Endothelial cell of umbilical vein (primary cell): ENCODE measurements at regions not wholly inside any gene's neighbourhood (a gene's known extent, or its start where the extent isn't known, plus 50 kb on each side); places are given as distances from the start of the nearest gene placed in this dataset.

Experiments used
- BruUV-seq: library from RNA; stranded (reverse); fragments of 400-500 nt; replicated peaks from 2 replicates; lab custom pipeline; 2021; lab: Mats Ljungman, UMichigan
- CTCF ChIA-PET: fragments of 300-600, 350-600 bp; sonication (Branson Sonifier 250); formaldehyde crosslinking; loops from one replicate; lab custom pipeline; 2021; ENCODE audit warnings: antibody characterized with exemption, inconsistent platforms; lab: Charles Lee
- POLR2A ChIA-PET: fragments of 300-600, 350-600 bp; sonication (Branson Sonifier 250); formaldehyde crosslinking; loops from one replicate; lab custom pipeline; 2021; ENCODE audit warnings: antibody characterized with exemption, inconsistent platforms; lab: Charles Lee
- DNase-seq: peaks from one replicate; pipeline ENCODE4 v3.0.0-alpha.2; 2011; ENCODE audit warnings: low read depth, low spot score
- FAIRE-seq: peaks from 2 replicates; lab custom pipeline; 2011; peaks lifted over from hg19 to GRCh38; lab: Jason Lieb, UNC
- H2AFZ ChIP-seq: 2 replicates; pipeline ENCODE4 v1.6.0; 2012; ENCODE audit warnings: low read depth, low read length, control low read depth, inconsistent platforms
- H3K27ac ChIP-seq: 2 replicates; pipeline ENCODE4 v1.5.1; 2011; ENCODE audit warnings: low read depth, mild to moderate bottlenecking, control low read depth, low read length, moderate library complexity; ENCODE audit not compliant: insufficient read depth
- H3K27me3 ChIP-seq, 2 experiments: 2 replicates each; pipeline versions ENCODE4 v1.6.0 to v1.6.1; 2011; ENCODE audit warnings: low read length in 2 of 2, mixed read lengths in 1 of 2; ENCODE audit not compliant: control insufficient read depth in 2 of 2, insufficient read depth in 2 of 2
- H3K36me3 ChIP-seq, 2 experiments: 2 replicates in 1 of 2; 3 replicates in 1 of 2; pipeline ENCODE4 v1.5.1; 2011; ENCODE audit warnings: low read length in 2 of 2, mild to moderate bottlenecking in 1 of 2, moderate library complexity in 1 of 2; ENCODE audit not compliant: control insufficient read depth in 2 of 2, insufficient read depth in 2 of 2; ENCODE audit errors: extremely low read depth in 1 of 2
- H3K4me1 ChIP-seq: 3 replicates; pipeline ENCODE4 v1.5.1; 2011; ENCODE audit warnings: mild to moderate bottlenecking, low read length; ENCODE audit not compliant: control insufficient read depth, insufficient read depth; ENCODE audit errors: extremely low read depth
- H3K4me2 ChIP-seq: 2 replicates; pipeline ENCODE4 v1.6.1; 2011; ENCODE audit warnings: low read length, control low read depth, mixed read lengths; ENCODE audit not compliant: insufficient read depth
- H3K4me3 ChIP-seq, 3 experiments: fragments of 200-600 bp in 1 of 3; sonication (generic), shearing (Covaris generic) in 1 of 3; replicated peaks in 1 of 3; 2 replicates each; pipeline ENCODE4 v1.5.1; 2011 to 2016; ENCODE audit warnings: control low read depth in 3 of 3, low read length in 3 of 3, mild to moderate bottlenecking in 2 of 3, inconsistent platforms in 1 of 3, low read depth in 1 of 3, moderate library complexity in 1 of 3; ENCODE audit not compliant: insufficient read depth in 1 of 3
- H3K79me2 ChIP-seq: 2 replicates; pipeline ENCODE4 v1.6.0; 2012; ENCODE audit warnings: low read length, inconsistent platforms; ENCODE audit not compliant: control insufficient read depth, insufficient read depth
- H3K9ac ChIP-seq: replicated peaks from 2 replicates; pipeline ENCODE3; 2011; ENCODE audit warnings: low read length, control low read depth; ENCODE audit not compliant: insufficient read depth; ENCODE audit errors: extremely low read depth
- H3K9me1 ChIP-seq: replicated peaks from 3 replicates; pipeline ENCODE4 v1.6.0; 2011; ENCODE audit warnings: mild to moderate bottlenecking, low read length; ENCODE audit not compliant: control insufficient read depth, insufficient read depth; ENCODE audit errors: extremely low read depth
- H3K9me3 ChIP-seq: replicated peaks from 2 replicates; pipeline ENCODE4 v1.5.1; 2012; ENCODE audit warnings: low read length, inconsistent platforms; ENCODE audit not compliant: control insufficient read depth, insufficient read depth
- H4K20me1 ChIP-seq: replicated peaks from 2 replicates; pipeline ENCODE3; 2011; ENCODE audit warnings: mild to moderate bottlenecking, low read length; ENCODE audit not compliant: control insufficient read depth, insufficient read depth; ENCODE audit errors: extremely low read depth
- CTCF ChIP-seq, 2 donors: IDR thresholded peaks; 1 replicate in 1 of 2; 2 replicates in 1 of 2; pipeline ENCODE4 v1.5.1; 2011; ENCODE audit warnings: low read length in 2 of 2, mild to moderate bottlenecking in 2 of 2, moderate library complexity in 2 of 2, control low read depth in 1 of 2, inconsistent platforms in 1 of 2, low read depth in 1 of 2; ENCODE audit not compliant: insufficient read depth in 1 of 2; ENCODE audit errors: extremely low read depth in 1 of 2
- EZH2 ChIP-seq: IDR thresholded peaks from 2 replicates; pipeline ENCODE4 v1.6.1; 2012; ENCODE audit warnings: borderline replicate concordance, low read depth, mild to moderate bottlenecking, moderate library complexity, low read length, inconsistent platforms; ENCODE audit not compliant: severe bottlenecking
- FOS ChIP-seq: IDR thresholded peaks from 2 replicates; pipeline ENCODE4 v1.6.1; 2011; ENCODE audit warnings: mild to moderate bottlenecking, low read length, moderate library complexity, borderline replicate concordance; ENCODE audit not compliant: insufficient read depth
- GATA2 ChIP-seq: IDR thresholded peaks from 2 replicates; pipeline ENCODE4 v1.7.0; 2011; ENCODE audit warnings: low read depth, mild to moderate bottlenecking, moderate library complexity, mixed read lengths, low read length; ENCODE audit not compliant: insufficient read length, insufficient read depth
- JUN ChIP-seq: IDR thresholded peaks from 2 replicates; pipeline ENCODE4 v1.6.1; 2011; ENCODE audit warnings: borderline replicate concordance, low read depth; ENCODE audit not compliant: insufficient read length, insufficient read depth
- MAX ChIP-seq: IDR thresholded peaks from 2 replicates; pipeline ENCODE4 v1.6.1; 2011; ENCODE audit not compliant: insufficient read depth, insufficient read length
- MYC ChIP-seq: IDR thresholded peaks from one replicate; pipeline ENCODE4 v1.6.1; 2011; ENCODE audit warnings: mild to moderate bottlenecking, low read depth, low read length
- POLR2A ChIP-seq: IDR thresholded peaks from 2 replicates; pipeline ENCODE4 v1.6.1; 2012; ENCODE audit warnings: low read depth, mild to moderate bottlenecking, control low read depth, low read length
- POLR2AphosphoS5 ChIP-seq: IDR thresholded peaks from 2 replicates; pipeline ENCODE4 v1.6.1; 2012; ENCODE audit warnings: low read depth, mild to moderate bottlenecking, control low read depth, low read length, moderate library complexity; ENCODE audit not compliant: insufficient read depth
- dilution Hi-C: fragments of 300-500 bp; cut with MboI; formaldehyde crosslinking; loops from one replicate; pipeline ENCODE4 v1.15.0; 2019; ENCODE audit warnings: low sequenced_read_pairs; ENCODE audit not compliant: extremely low pct_ligation_motif_present
- intact Hi-C: fragments of 100-400 bp; cut with micrococcal nuclease; formaldehyde crosslinking; loops from one replicate; pipeline ENCODE4 v1.10.0; 2022

GRCh38 chr2:104040771-104041170 lies 813.1 kb upstream of the POU3F3 start:
- Histone ChIP-seq H4K20me1 (no peaks in the 10 kb centered on the region), H3K9me1 (no peaks in the 10 kb centered on the region), H3K4me2 (no peak overlapping the region), H3K27me3 (no peaks in the 10 kb centered on the region), H3K4me3 (no peak overlapping the region), H3K36me3 (no peaks in the 10 kb centered on the region), H2AFZ (no peak overlapping the region), H3K27ac (no peak overlapping the region), H3K9me3 (peaks cover 2% of the 10 kb centered on the region), H3K9ac (no peak overlapping the region), H3K79me2 (no peaks in the 10 kb centered on the region), H3K4me1 (no peaks in the 10 kb centered on the region)
- intact Hi-C loops (no loop called here), dilution Hi-C loops (no loop called here)
- ChIA-PET POLR2A (no interaction called here), CTCF (no interaction called here)
- no peak for TF ChIP-seq POLR2AphosphoS5
- TF ChIP-seq EZH2 = no peak
- no peak for TF ChIP-seq MYC
- TF ChIP-seq MAX = no peak
- no peak for TF ChIP-seq CTCF (IDR thresholded peaks at IDR 0.05; ENCODE audit: extremely low read depth in 1 of 2, insufficient read depth in 1 of 2, low read depth in 1 of 2, low read length in 2 of 2)
- TF ChIP-seq POLR2A = no peak
- no peak for TF ChIP-seq JUN
- TF ChIP-seq GATA2 = no peak
- TF ChIP-seq FOS = no peak
- BruUV-seq = no TSS peak
- FAIRE-seq = no peak
- DNase-seq = no peak
